LNCaP clone FGC (cell line): ENCODE measurements at regions not wholly inside any gene's neighbourhood (a gene's known extent, or its start where the extent isn't known, plus 50 kb on each side); places are given as distances from the start of the nearest gene placed in this dataset.

Experiments used
- DNase-seq: peaks from one replicate; pipeline ENCODE4 v3.0.0-alpha.2; 2011; ENCODE audit warnings: low read depth
- H3K4me3 ChIP-seq: 2 replicates; pipeline ENCODE4 v1.5.1; 2011; ENCODE audit warnings: mild to moderate bottlenecking, low read depth, low read length, control low read depth
- TF ChIP-seq, protein P1 (sequence below): IDR thresholded peaks from 2 replicates; pipeline ENCODE4 v1.5.1; 2012; ENCODE audit warnings: mild to moderate bottlenecking; ENCODE audit not compliant: control insufficient read depth, insufficient read depth; ENCODE audit errors: extremely low read depth

DNA sequence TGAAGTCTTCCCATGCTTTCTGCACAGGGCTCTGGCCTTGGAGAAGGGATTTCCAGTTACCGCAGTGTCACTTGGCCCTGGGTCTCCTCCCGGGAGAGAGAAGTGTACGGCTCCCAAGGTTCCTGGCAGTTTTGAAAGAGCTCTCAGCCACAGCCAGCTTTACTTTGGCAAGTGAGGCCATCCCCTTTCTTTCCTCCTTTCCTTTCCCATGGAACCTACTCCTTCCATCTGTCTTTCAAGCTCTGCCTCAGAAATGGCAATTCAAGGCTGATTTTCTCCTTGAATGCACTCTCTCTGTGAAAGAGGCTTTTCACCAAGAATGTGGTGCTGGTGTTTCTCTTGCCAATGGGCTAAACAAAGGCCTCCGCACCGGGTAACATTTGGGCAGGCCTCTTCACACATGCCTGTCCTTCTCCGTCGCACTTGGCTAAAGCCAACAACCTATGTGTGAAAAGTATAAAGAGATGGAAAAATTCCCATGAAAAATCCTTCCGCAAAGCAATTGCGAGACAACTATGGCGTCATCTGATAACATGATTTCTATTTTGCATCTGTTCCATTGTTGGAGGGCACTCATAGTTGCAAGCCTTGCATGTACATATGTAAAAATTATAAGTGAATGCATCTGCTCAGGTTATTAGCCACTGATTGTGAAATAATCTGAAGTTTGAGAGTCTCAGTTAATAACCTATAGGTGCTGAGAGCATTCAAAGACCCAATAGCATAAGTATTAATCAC lies 125.4 kb downstream of the PFKFB3 start:
- DNase-seq, result no peak
- TF ChIP-seq, protein P1, sequence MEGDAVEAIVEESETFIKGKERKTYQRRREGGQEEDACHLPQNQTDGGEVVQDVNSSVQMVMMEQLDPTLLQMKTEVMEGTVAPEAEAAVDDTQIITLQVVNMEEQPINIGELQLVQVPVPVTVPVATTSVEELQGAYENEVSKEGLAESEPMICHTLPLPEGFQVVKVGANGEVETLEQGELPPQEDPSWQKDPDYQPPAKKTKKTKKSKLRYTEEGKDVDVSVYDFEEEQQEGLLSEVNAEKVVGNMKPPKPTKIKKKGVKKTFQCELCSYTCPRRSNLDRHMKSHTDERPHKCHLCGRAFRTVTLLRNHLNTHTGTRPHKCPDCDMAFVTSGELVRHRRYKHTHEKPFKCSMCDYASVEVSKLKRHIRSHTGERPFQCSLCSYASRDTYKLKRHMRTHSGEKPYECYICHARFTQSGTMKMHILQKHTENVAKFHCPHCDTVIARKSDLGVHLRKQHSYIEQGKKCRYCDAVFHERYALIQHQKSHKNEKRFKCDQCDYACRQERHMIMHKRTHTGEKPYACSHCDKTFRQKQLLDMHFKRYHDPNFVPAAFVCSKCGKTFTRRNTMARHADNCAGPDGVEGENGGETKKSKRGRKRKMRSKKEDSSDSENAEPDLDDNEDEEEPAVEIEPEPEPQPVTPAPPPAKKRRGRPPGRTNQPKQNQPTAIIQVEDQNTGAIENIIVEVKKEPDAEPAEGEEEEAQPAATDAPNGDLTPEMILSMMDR, result no peak
- H3K4me3 ChIP-seq, result no peak overlapping the region

DNA sequence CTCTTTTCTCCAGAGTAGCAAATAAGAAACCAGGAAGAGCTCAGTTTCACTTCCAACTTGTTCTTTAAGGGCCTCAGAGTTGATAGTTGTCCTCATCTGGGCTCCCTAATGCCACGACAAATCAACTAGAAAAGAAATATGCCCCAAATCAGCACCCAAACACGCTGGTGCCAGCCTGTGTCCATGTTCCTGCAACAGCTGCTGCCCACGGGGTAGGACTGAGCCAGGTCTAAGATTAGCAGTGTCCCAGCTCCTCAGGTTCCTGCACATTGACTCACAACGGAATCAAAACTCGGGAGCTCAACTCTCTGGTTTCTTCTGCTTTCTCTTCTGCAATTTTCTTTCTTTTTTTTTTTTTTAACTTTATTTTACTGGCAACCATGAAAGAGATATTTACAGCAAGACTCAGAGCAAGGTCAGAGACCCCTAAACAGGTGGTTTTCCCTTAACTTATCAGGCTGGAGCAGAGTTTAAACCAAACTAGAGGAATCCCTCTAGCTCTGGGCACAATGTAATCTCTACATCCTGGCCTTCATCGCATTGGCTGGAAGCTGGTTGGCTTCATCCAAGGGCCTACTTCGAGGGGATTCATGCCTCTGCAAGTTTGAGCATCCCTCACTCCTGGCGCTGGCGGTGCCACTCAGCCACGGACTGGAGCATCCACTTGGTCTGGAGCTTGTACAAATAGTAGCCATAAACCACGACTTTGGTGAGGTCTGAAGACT lies 126.1 kb downstream of the PFKFB3 start:
- TF ChIP-seq, protein P1, result no peak
- H3K4me3 ChIP-seq, result no peak overlapping the region
- no peak for DNase-seq

DNA sequence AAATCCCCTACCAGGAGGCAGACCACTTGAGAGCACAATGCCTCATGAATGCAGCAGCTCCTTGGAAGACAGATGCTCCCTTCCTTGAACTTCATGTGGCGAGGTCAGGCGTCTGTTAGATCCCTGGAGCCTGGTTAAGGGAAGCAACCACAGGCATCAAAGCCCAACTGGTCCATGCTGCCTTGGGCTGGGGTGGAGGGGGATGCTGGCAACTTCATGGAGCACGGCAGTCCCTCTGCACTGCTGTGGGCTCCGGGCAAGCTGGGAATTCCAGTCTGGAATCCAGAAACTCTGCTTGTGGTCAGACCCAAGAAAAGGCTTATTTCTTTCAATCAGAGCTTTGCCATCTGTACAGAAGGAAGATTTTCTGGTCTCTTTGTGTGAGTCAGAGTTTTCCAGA lies 130.4 kb downstream of the PFKFB3 start:
- no peak overlapping the region for H3K4me3 ChIP-seq
- no peak for DNase-seq
- TF ChIP-seq, protein P1, result no peak

DNA sequence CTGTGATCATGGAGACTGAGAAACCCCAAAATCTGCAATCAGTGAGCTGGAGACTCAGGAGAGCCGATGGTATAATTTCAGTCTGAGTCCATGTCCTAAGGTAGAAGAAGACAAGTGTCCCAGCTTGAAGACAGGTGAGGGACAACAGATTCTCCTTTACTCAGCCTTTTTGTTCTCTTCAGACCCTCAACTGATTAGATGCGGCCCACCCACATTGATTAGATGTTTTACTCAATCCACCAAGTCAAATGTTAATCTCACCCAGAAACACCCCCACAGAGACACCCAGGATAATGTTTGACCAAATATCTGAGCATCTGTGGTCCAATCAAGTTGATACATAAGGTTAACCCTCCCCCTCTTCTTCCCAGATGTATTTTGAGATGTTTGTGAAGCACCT lies 131.2 kb downstream of the PFKFB3 start:
- H3K4me3 ChIP-seq, result no peak overlapping the region
- TF ChIP-seq, protein P1, result no peak
- DNase-seq, result no peak

DNA sequence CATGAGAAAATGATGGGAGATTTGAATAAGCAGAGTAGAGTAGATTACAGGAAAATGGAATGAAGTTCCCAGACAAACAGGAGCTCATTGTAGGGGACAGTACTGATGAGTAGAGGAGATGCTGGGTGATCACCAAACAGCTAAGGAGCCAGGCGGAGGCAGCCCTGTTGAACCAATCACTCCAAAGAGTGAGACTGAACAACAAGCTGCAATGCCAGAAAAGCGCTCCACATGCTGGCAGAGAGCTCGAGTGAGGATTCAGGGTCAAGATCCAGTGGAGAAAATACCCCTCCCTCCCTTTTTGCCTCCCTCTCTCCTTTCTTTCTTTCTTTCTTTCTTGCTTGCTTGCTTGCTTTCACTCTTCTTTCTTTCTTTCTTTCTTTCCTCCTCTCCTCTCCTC lies 133.3 kb downstream of the PFKFB3 start:
- TF ChIP-seq, protein P1, result no peak
- no peak for DNase-seq
- H3K4me3 ChIP-seq, result no peak overlapping the region

DNA sequence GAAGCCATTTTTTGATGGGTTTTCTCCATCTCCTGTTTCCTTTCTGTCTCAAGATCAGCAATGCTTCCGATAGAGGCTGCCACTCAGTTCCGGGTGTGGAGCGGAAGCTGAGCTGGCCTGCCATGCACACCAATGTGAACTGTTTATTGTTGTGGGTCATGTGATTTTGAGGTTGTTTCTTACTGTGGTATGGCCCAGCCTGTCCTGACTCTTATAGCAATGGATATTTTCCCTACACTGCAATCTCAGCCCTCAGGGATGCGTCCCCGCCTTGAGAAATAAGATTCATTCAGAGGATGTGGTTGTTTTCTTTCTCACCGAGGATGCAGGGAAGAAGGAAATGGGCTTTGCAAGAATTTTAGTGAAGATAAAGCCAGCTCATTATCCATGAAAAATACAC lies 134.7 kb downstream of the PFKFB3 start:
- no peak overlapping the region for H3K4me3 ChIP-seq
- TF ChIP-seq, protein P1, result no peak
- no peak for DNase-seq
